PC-9 (cell line): ENCODE measurements at regions not wholly inside any gene's neighbourhood (a gene's known extent, or its start where the extent isn't known, plus 50 kb on each side); places are given as distances from the start of the nearest gene placed in this dataset.

Experiments
- BruUV-seq: library from RNA; stranded (reverse); fragments of 400-500 nt; replicated peaks from 2 replicates; lab custom pipeline; 2021; lab: Mats Ljungman, UMichigan
- CTCF ChIA-PET: fragments of 300-600 bp; sonication (Branson Sonifier 250); formaldehyde crosslinking; loops from one replicate; lab custom pipeline; 2022; ENCODE audit warnings: antibody characterized with exemption; lab: Charles Lee
- POLR2A ChIA-PET: fragments of 300-600 bp; sonication (Branson Sonifier 250); formaldehyde crosslinking; loops from one replicate; lab custom pipeline; 2022; ENCODE audit warnings: antibody characterized with exemption; ENCODE audit not compliant: unreplicated experiment; lab: Charles Lee
- DNase-seq, 2 experiments: peaks; one replicate each; pipeline versions ENCODE4 v3.0.0 to v3.0.0-alpha.2; 2015 to 2022; ENCODE audit warnings: mixed read lengths in 1 of 2
- H2AFZ ChIP-seq: fragments of 200-600 bp; sonication (generic); 2 replicates; pipeline ENCODE4 v1.8.1; 2017; ENCODE audit warnings: antibody characterized with exemption
- H3F3A ChIP-seq: fragments of 200-600 bp; sonication (generic); 2 replicates; pipeline ENCODE4 v1.8.1; 2017; ENCODE audit warnings: antibody characterized with exemption, mild to moderate bottlenecking, low read depth; ENCODE audit not compliant: insufficient read depth
- H3K27ac ChIP-seq: fragments of 200-600 bp; sonication (generic); 2 replicates; pipeline ENCODE4 v1.6.1; 2016; ENCODE audit warnings: mixed run types
- H3K27me3 ChIP-seq: fragments of 200-600 bp; sonication (generic); 2 replicates; pipeline ENCODE4 v1.6.1; 2016; ENCODE audit warnings: low read depth, mixed run types; ENCODE audit not compliant: insufficient read depth
- H3K36me3 ChIP-seq: fragments of 200-600 bp; sonication (generic); 2 replicates; pipeline ENCODE4 v1.6.1; 2016; ENCODE audit warnings: low read depth, mixed run types
- H3K4me1 ChIP-seq: fragments of 200-600 bp; sonication (generic); replicated peaks from 2 replicates; pipeline ENCODE4 v1.6.1; 2016; ENCODE audit warnings: mixed run types; ENCODE audit not compliant: insufficient read depth
- H3K4me2 ChIP-seq: fragments of 200-600 bp; sonication (generic); 2 replicates; pipeline ENCODE4 v1.6.1; 2017; ENCODE audit warnings: mixed run types
- H3K4me3 ChIP-seq: fragments of 200-600 bp; sonication (generic); 2 replicates; pipeline ENCODE4 v1.6.1; 2016; ENCODE audit warnings: mixed run types
- H3K79me2 ChIP-seq: fragments of 200-600 bp; sonication (generic); 2 replicates; pipeline ENCODE4 v1.6.1; 2017; ENCODE audit warnings: low read depth, mixed run types
- H3K9me2 ChIP-seq: fragments of 200-600 bp; sonication (generic); 2 replicates; pipeline ENCODE4 v1.8.1; 2017; ENCODE audit warnings: mild to moderate bottlenecking; ENCODE audit not compliant: insufficient read depth
- H3K9me3 ChIP-seq: fragments of 200-600 bp; sonication (generic); 2 replicates; pipeline ENCODE4 v1.8.1; 2016; ENCODE audit warnings: low read depth; ENCODE audit not compliant: insufficient read depth
- H4K20me1 ChIP-seq: fragments of 200-600 bp; sonication (generic); 2 replicates; pipeline ENCODE4 v1.8.1; 2017; ENCODE audit not compliant: insufficient read depth
- CTCF ChIP-seq: fragments of 200-600 bp; sonication (generic); conservative IDR thresholded peaks from 2 replicates; pipeline ENCODE4 v1.6.1; 2017; ENCODE audit warnings: mixed run types, antibody characterized with exemption, mild to moderate bottlenecking, moderate library complexity
- EZH2 ChIP-seq: fragments of 200-600 bp; sonication (generic); IDR thresholded peaks from 2 replicates; pipeline ENCODE4 v1.8.0; 2017; ENCODE audit warnings: antibody characterized with exemption, low read depth
- intact Hi-C: fragments of 100-400 bp; cut with micrococcal nuclease; formaldehyde crosslinking; loops from one replicate; pipeline ENCODE4 v1.10.0; 2022; ENCODE audit not compliant: unreplicated experiment

GRCh38 chr20:58579819-58580473 is 64.7 kb upstream of the APCDD1L start:
- H3F3A ChIP-seq: no peaks in the 10 kb centered on the region
- H3K4me3 ChIP-seq: no peak overlapping the region
- CTCF ChIA-PET: no interaction called here
- BruUV-seq: no TSS peak
- H3K4me1 ChIP-seq: no peaks in the 10 kb centered on the region
- POLR2A ChIA-PET: no interaction called here
- H3K27me3 ChIP-seq: no peaks in the 10 kb centered on the region
- intact Hi-C loops: no loop called here
- no peaks in the 10 kb centered on the region for H4K20me1 ChIP-seq
- TF ChIP-seq EZH2 (no peak), CTCF (no peak)
- H3K4me2 ChIP-seq: no peak overlapping the region
- no peak for DNase-seq
- no peaks in the 10 kb centered on the region for H3K36me3 ChIP-seq
- no peak overlapping the region for H3K27ac ChIP-seq
- H2AFZ ChIP-seq: no peak overlapping the region
- no peaks in the 10 kb centered on the region for H3K79me2 ChIP-seq
- no peaks in the 10 kb centered on the region for H3K9me2 ChIP-seq
- no peaks in the 10 kb centered on the region for H3K9me3 ChIP-seq

GRCh38 chr20:58579069-58579818 is 64.0 kb upstream of the APCDD1L start:
- H3K27me3 ChIP-seq: no peaks in the 10 kb centered on the region
- no peaks in the 10 kb centered on the region; the same call in 1 of the 2 replicates for H3K9me2 ChIP-seq
- no peak overlapping the region for H3K27ac ChIP-seq
- no peak for DNase-seq
- intact Hi-C loops: no loop called here
- BruUV-seq: no TSS peak
- H3K4me2 ChIP-seq: no peak overlapping the region
- no peaks in the 10 kb centered on the region for H4K20me1 ChIP-seq
- H3K4me1 ChIP-seq: no peaks in the 10 kb centered on the region
- H3K36me3 ChIP-seq: no peaks in the 10 kb centered on the region
- no peak for TF ChIP-seq CTCF
- no peak for TF ChIP-seq EZH2
- H3K4me3 ChIP-seq: no peak overlapping the region
- H3K9me3 ChIP-seq: no peaks in the 10 kb centered on the region
- no peaks in the 10 kb centered on the region for H3F3A ChIP-seq
- H3K79me2 ChIP-seq: no peaks in the 10 kb centered on the region
- POLR2A ChIA-PET: no interaction called here
- CTCF ChIA-PET: interaction anchor here (0.6 kb wide), 1 partner anchor 234 kb away, joined by 5 read pairs; no protein-coding TSS in a partner anchor
- H2AFZ ChIP-seq: no peak overlapping the region

- Histone ChIP-seq H2AFZ (no peak overlapping the region), H3K4me3 (no peak overlapping the region), H3K27ac (no peak overlapping the region), H3K36me3 (no peaks in the 10 kb centered on the region), H3K9me2 (no peaks in the 10 kb centered on the region; the same call in 1 of the 2 replicates), H3K9me3 (no peaks in the 10 kb centered on the region), H3K27me3 (no peaks in the 10 kb centered on the region), H3F3A (no peaks in the 10 kb centered on the region), H3K4me2 (no peak overlapping the region), H3K4me1 (no peaks in the 10 kb centered on the region), H4K20me1 (no peaks in the 10 kb centered on the region), H3K79me2 (no peaks in the 10 kb centered on the region)
- DNase-seq: no peak
- no TSS peak for BruUV-seq
- ChIA-PET CTCF (interaction anchor here (0.6 kb wide), 1 partner anchor 1804 kb away, joined by 3 read pairs; no protein-coding TSS in a partner anchor), POLR2A (no interaction called here)
- TF ChIP-seq EZH2: no peak
- TF ChIP-seq CTCF: no peak
- intact Hi-C loops: no loop called here
Observed at GRCh38 chr20:58577871-58578598, 62.8 kb upstream of the APCDD1L start.
